SK-N-MC (cell line): ENCODE measurements at regions not wholly inside any gene's neighbourhood (a gene's known extent, or its start where the extent isn't known, plus 50 kb on each side); places are given as distances from the start of the nearest gene placed in this dataset.

Experiments used
- EZH2 ChIP-seq: fragments of 200-600 bp; sonication (generic); IDR thresholded peaks from one replicate; pipeline ENCODE4 v1.6.1; 2017; ENCODE audit warnings: antibody characterized with exemption
- FOXP2 ChIP-seq: optimal IDR thresholded peaks from 2 replicates; pipeline ENCODE3; 2011; ENCODE audit warnings: mild to moderate bottlenecking, moderate library complexity; ENCODE audit not compliant: insufficient read depth; ENCODE audit errors: extremely low read length, control extremely low read depth
- POLR2AphosphoS5 ChIP-seq: IDR thresholded peaks from 2 replicates; pipeline ENCODE4 v1.6.1; 2012; ENCODE audit warnings: mild to moderate bottlenecking, low read depth, low read length, borderline replicate concordance

DNA sequence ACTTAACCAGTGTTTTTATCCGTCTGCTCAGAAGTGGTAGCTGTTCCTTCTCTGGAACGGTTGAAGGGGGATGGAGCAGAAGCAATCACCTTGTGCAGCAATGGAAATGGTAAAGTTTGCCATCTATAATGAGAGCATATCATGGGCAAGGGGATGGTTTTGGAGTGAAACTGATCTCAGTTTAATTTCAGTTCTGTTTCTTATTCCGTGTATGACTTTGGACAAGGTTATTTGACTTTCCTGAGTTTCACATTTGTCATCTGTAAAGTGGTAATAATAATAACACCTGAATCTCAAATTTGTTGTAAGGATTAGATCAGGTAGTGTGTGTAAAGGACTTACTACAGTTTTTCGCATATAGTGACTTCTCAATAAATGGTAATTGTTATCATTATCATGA is 106.1 kb downstream of the PCSK1 start:
- TF ChIP-seq POLR2AphosphoS5 (no peak), EZH2 (no peak), FOXP2 (no peak)
